IMR-90 (cell line): ENCODE measurements at regions not wholly inside any gene's neighbourhood (a gene's known extent, or its start where the extent isn't known, plus 50 kb on each side); places are given as distances from the start of the nearest gene placed in this dataset.

Experiments used
- ATAC-seq: fragments of 200-7000 bp; cut with Tn5 transposase; 2 replicates; pipeline ENCODE4 v1.9.1; 2020; ENCODE audit warnings: low read depth, mild to moderate bottlenecking, moderate library complexity
- BruUV-seq: library from RNA; stranded (reverse); fragments of 400-500 nt; replicated peaks from 2 replicates; lab custom pipeline; 2021; lab: Mats Ljungman, UMichigan
- CTCF ChIA-PET: fragments of 300-600 bp; formaldehyde crosslinking; extraction: SDS; loops from one replicate; lab custom pipeline; 2021; ENCODE audit warnings: antibody characterized with exemption; lab: Yijun Ruan, JAX
- POLR2A ChIA-PET: fragments of 300-600 bp; sonication (Branson Sonifier 250); formaldehyde crosslinking; loops from one replicate; lab custom pipeline; 2022; ENCODE audit warnings: antibody characterized with exemption; ENCODE audit not compliant: unreplicated experiment; lab: Charles Lee
- DNase-seq: peaks from one replicate; pipeline ENCODE4 v3.0.0; 2013
- H2AFZ ChIP-seq: replicated peaks from 2 replicates; pipeline ENCODE3; 2013; ENCODE audit warnings: low read length, mild to moderate bottlenecking; ENCODE audit not compliant: poor library complexity
- H2AK5ac ChIP-seq: 2 replicates; pipeline ENCODE4 v1.6.1; 2013; ENCODE audit warnings: low read depth, low read length, inconsistent platforms
- H2AK9ac ChIP-seq: replicated peaks from 2 replicates; pipeline ENCODE3; 2013; ENCODE audit warnings: mild to moderate bottlenecking, low read depth, low read length, moderate library complexity; ENCODE audit not compliant: poor library complexity
- H2BK120ac ChIP-seq: 2 replicates; pipeline ENCODE4 v1.6.1; 2013; ENCODE audit warnings: low read depth, low read length, inconsistent platforms
- H2BK15ac ChIP-seq: 3 replicates; pipeline ENCODE4 v1.6.1; 2013; ENCODE audit warnings: low read depth, low read length, inconsistent platforms
- H2BK20ac ChIP-seq: 2 replicates; pipeline ENCODE4 v1.6.1; 2013; ENCODE audit warnings: low read depth, mild to moderate bottlenecking, inconsistent platforms, low read length, moderate library complexity
- H2BK5ac ChIP-seq: 2 replicates; pipeline ENCODE4 v1.6.1; 2013; ENCODE audit warnings: mild to moderate bottlenecking, low read depth, low read length, inconsistent platforms; ENCODE audit not compliant: poor library complexity, severe bottlenecking
- H3K14ac ChIP-seq: replicated peaks from 2 replicates; pipeline ENCODE4 v1.6.1; 2013; ENCODE audit warnings: low read depth, low read length, inconsistent platforms
- H3K18ac ChIP-seq: 2 replicates; pipeline ENCODE4 v1.6.1; 2013; ENCODE audit warnings: low read depth, low read length, control low read depth
- H3K23ac ChIP-seq: 2 replicates; pipeline ENCODE4 v1.6.1; 2013; ENCODE audit warnings: low read depth, low read length, inconsistent platforms
- H3K27ac ChIP-seq: 2 replicates; pipeline ENCODE4 v1.5.1; 2013; ENCODE audit warnings: mild to moderate bottlenecking, control low read depth, low read length; ENCODE audit not compliant: insufficient read depth
- H3K27me3 ChIP-seq: 2 replicates; pipeline ENCODE4 v1.6.1; 2013; ENCODE audit warnings: low read length; ENCODE audit not compliant: control insufficient read depth, insufficient read depth
- H3K36me3 ChIP-seq: 2 replicates; pipeline ENCODE4 v1.6.1; 2013; ENCODE audit warnings: low read length, mixed read lengths; ENCODE audit not compliant: control insufficient read depth, insufficient read depth
- H3K4ac ChIP-seq: 2 replicates; pipeline ENCODE4 v1.6.1; 2013; ENCODE audit warnings: low read depth, low read length, inconsistent platforms
- H3K4me1 ChIP-seq: 2 replicates; pipeline ENCODE4 v1.6.1; 2013; ENCODE audit warnings: low read length, mixed read lengths; ENCODE audit not compliant: control insufficient read depth, insufficient read depth
- H3K4me2 ChIP-seq: 2 replicates; pipeline ENCODE4 v1.6.1; 2013; ENCODE audit warnings: low read depth, mild to moderate bottlenecking, control low read depth, low read length, moderate library complexity
- H3K4me3 ChIP-seq: 2 replicates; pipeline ENCODE4 v1.5.1; 2013; ENCODE audit warnings: low read depth, mild to moderate bottlenecking, control low read depth, low read length, moderate library complexity; ENCODE audit not compliant: insufficient read depth
- H3K56ac ChIP-seq: 2 replicates; pipeline ENCODE4 v1.6.1; 2013; ENCODE audit warnings: low read length, inconsistent platforms; ENCODE audit not compliant: insufficient read depth; ENCODE audit errors: extremely low read depth
- H3K79me1 ChIP-seq, 2 experiments: 2 replicates each; pipeline ENCODE4 v1.6.1; 2013; ENCODE audit warnings: low read length in 2 of 2, inconsistent platforms in 1 of 2, low read depth in 1 of 2
- H3K9ac ChIP-seq: 2 replicates; pipeline ENCODE4 v1.6.1; 2013; ENCODE audit warnings: low read depth, low read length, control low read depth
- H3K9me1 ChIP-seq: 2 replicates; pipeline ENCODE4 v1.6.1; 2013; ENCODE audit warnings: low read length, inconsistent platforms; ENCODE audit not compliant: insufficient read depth
- H3K9me3 ChIP-seq: 2 replicates; pipeline ENCODE4 v1.6.1; 2013; ENCODE audit warnings: low read length; ENCODE audit not compliant: control insufficient read depth, insufficient read depth
- H4K20me1 ChIP-seq: 2 replicates; pipeline ENCODE4 v1.6.1; 2013; ENCODE audit warnings: low read length, inconsistent platforms; ENCODE audit not compliant: insufficient read depth
- H4K5ac ChIP-seq: 2 replicates; pipeline ENCODE4 v1.6.1; 2013; ENCODE audit warnings: mild to moderate bottlenecking, low read depth, low read length, control low read depth
- H4K8ac ChIP-seq, 2 experiments: 2 replicates each; pipeline ENCODE4 v1.6.1; 2013; ENCODE audit warnings: low read depth in 2 of 2, low read length in 2 of 2, control low read depth in 1 of 2, inconsistent platforms in 1 of 2
- H4K91ac ChIP-seq: 2 replicates; pipeline ENCODE4 v1.6.1; 2013; ENCODE audit warnings: low read depth, low read length, inconsistent platforms; ENCODE audit not compliant: insufficient read depth
- CEBPB ChIP-seq: IDR thresholded peaks from 2 replicates; pipeline ENCODE4 v1.6.1; 2012; ENCODE audit warnings: low read depth, low read length, improper control_type of control experiment
- MAZ ChIP-seq: IDR thresholded peaks from 2 replicates; pipeline ENCODE4 v1.6.1; 2012; ENCODE audit warnings: low read depth, mild to moderate bottlenecking, low read length, improper control_type of control experiment, moderate library complexity, borderline replicate concordance
- MXI1 ChIP-seq: IDR thresholded peaks from 2 replicates; pipeline ENCODE4 v1.6.1; 2012; ENCODE audit warnings: low read depth, mild to moderate bottlenecking, low read length, moderate library complexity, borderline replicate concordance
- NFE2L2 ChIP-seq: fragments of 150-350 bp; IDR thresholded peaks from 2 replicates; pipeline ENCODE4 v1.6.1; 2016; ENCODE audit warnings: low read depth, mild to moderate bottlenecking, low read length
- RAD21 ChIP-seq: IDR thresholded peaks from 2 replicates; pipeline ENCODE4 v1.6.1; 2012; ENCODE audit warnings: low read length, improper control_type of control experiment
- RCOR1 ChIP-seq: IDR thresholded peaks from 2 replicates; pipeline ENCODE4 v1.6.1; 2012; ENCODE audit warnings: mild to moderate bottlenecking, low read length, improper control_type of control experiment; ENCODE audit not compliant: insufficient replicate concordance
- SMC3 ChIP-seq: fragments of 150-350 bp; IDR thresholded peaks from 2 replicates; pipeline ENCODE4 v1.6.1; 2016; ENCODE audit warnings: low read depth, mild to moderate bottlenecking, antibody characterized with exemption, low read length, moderate library complexity
- USF2 ChIP-seq: fragments of 150-350 bp; IDR thresholded peaks from 2 replicates; pipeline ENCODE4 v1.6.1; 2017; ENCODE audit warnings: mild to moderate bottlenecking, antibody characterized with exemption, low read length, low read depth
- WGBS, 2 experiments: methylation state at CpG; one replicate each; pipeline versions ENCODE4 v1.1.5 to v1.1.7; 2013; ENCODE audit warnings: missing lambda C conversion rate in 2 of 2; ENCODE audit not compliant: insufficient read length in 1 of 2; ENCODE audit errors: extremely low coverage in 2 of 2; 5-methylcytosine and 5-hydroxymethylcytosine counted together
- dilution Hi-C: fragments of 300-500 bp; cut with HindIII; formaldehyde crosslinking; loops from one replicate; pipeline ENCODE4 v1.14.3; 2018; ENCODE audit warnings: low sequenced_read_pairs; ENCODE audit not compliant: unreplicated experiment
- in situ Hi-C: fragments of 300-500 bp; cut with MboI; formaldehyde crosslinking; loops from 3 replicates; pipeline ENCODE4 v1.14.3; 2019; ENCODE audit warnings: low sequenced_read_pairs, inconsistent platforms, mixed read lengths
- intact Hi-C: fragments of 100-400 bp; cut with micrococcal nuclease; formaldehyde crosslinking; loops from 2 replicates; pipeline ENCODE4 v1.10.0; 2022

- ATAC-seq (no peak), DNase-seq (no peak)
- H4K20me1 ChIP-seq: no peaks in the 10 kb centered on the region
- no peak overlapping the region for H2BK20ac ChIP-seq
- no peak overlapping the region for H3K23ac ChIP-seq
- H2BK15ac ChIP-seq: no peak overlapping the region
- no peak overlapping the region for H4K8ac ChIP-seq
- H3K9me1 ChIP-seq: no peaks in the 10 kb centered on the region
- no peaks in the 10 kb centered on the region for H3K4me1 ChIP-seq
- H2BK120ac ChIP-seq: no peak overlapping the region
- H3K4me3 ChIP-seq: no peak overlapping the region
- H2AFZ ChIP-seq: no peak overlapping the region
- intact Hi-C loops (no loop called here), in situ Hi-C loops (no loop called here), dilution Hi-C loops (no loop called here)
- H3K27me3 ChIP-seq: no peaks in the 10 kb centered on the region
- no peak overlapping the region for H3K9ac ChIP-seq
- POLR2A ChIA-PET: no interaction called here
- H3K4me2 ChIP-seq: no peak overlapping the region
- H2BK5ac ChIP-seq: no peak overlapping the region
- no peaks in the 10 kb centered on the region for H3K36me3 ChIP-seq
- WGBS, 2 experiments: no CpG with 5 or more reads among the region's 2 CpGs
- H3K79me1 ChIP-seq: no peaks in the 10 kb centered on the region
- no peak overlapping the region for H3K4ac ChIP-seq
- no peak overlapping the region for H2AK9ac ChIP-seq
- H3K56ac ChIP-seq: no peak overlapping the region
- no peak overlapping the region for H4K5ac ChIP-seq
- no peak overlapping the region for H3K27ac ChIP-seq
- no peak overlapping the region for H3K14ac ChIP-seq
- no peak overlapping the region for H4K91ac ChIP-seq
- no peak overlapping the region for H2AK5ac ChIP-seq
- CTCF ChIA-PET: no interaction called here
- TF ChIP-seq NFE2L2 (no peak), USF2 (no peak), CEBPB (no peak), SMC3 (no peak), RAD21 (no peak), MXI1 (no peak), RCOR1 (no peak), MAZ (no peak)
- H3K18ac ChIP-seq: no peak overlapping the region
- BruUV-seq: no TSS peak
- H3K9me3 ChIP-seq: no peaks in the 10 kb centered on the region
Observed at GRCh38 chr13:59280297-59280696, 883.4 kb downstream of the DIAPH3 start.
